ENCODE measurements at regions not wholly inside any gene's neighbourhood (a gene's known extent, or its start where the extent isn't known, plus 50 kb on each side); places are given as distances from the start of the nearest gene placed in this dataset.

DNA sequence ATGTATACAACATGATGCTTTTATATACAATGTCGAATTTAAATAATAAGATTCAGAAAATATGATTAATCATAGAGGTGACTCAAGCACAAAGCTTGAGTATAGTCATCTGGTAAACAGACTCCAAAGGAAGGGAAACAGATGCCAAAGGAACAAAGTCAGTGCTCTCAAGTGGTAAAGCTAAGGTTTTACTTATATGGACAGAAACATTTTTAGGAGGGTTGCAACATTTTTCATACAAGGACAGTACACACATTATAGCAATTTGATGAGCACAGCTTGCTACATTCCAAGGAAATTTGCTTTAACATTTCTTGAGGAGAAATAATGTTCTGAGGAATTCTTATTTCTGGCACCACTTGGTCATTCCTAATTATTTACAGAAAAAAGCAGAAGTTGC lies 333.4 kb upstream of the AADAT start:
- no peak for DNase-seq (ENCODE audit: low read depth)
- TF ChIP-seq, protein P1, sequence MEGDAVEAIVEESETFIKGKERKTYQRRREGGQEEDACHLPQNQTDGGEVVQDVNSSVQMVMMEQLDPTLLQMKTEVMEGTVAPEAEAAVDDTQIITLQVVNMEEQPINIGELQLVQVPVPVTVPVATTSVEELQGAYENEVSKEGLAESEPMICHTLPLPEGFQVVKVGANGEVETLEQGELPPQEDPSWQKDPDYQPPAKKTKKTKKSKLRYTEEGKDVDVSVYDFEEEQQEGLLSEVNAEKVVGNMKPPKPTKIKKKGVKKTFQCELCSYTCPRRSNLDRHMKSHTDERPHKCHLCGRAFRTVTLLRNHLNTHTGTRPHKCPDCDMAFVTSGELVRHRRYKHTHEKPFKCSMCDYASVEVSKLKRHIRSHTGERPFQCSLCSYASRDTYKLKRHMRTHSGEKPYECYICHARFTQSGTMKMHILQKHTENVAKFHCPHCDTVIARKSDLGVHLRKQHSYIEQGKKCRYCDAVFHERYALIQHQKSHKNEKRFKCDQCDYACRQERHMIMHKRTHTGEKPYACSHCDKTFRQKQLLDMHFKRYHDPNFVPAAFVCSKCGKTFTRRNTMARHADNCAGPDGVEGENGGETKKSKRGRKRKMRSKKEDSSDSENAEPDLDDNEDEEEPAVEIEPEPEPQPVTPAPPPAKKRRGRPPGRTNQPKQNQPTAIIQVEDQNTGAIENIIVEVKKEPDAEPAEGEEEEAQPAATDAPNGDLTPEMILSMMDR (conservative IDR thresholded peaks at IDR 0.05; ENCODE audit: low read depth, low read length) = no peak
- H3K4me3 ChIP-seq (ENCODE audit: low read length) = no peak overlapping the region

DNA sequence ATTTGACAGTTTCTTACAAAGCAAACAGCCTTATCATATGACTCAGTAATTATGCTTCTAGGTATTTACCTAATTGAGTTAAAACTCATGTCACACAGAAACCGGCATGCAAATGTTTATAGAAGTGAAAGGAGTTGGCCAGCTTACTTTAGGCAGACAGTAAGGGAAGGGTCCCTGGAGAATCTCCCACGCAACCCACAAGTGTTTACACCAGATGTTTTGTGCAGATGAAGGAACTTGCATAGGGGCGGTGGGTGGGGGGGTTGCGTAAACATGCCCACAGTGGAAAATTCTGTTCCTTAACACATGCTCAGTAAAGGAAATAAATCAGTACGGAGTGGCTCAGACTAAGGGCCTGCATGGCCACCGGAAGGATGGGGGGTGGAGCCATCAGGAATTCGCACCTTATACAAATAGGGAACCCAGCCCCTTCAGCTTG lies 330.5 kb upstream of the AADAT start:
- DNase-seq (ENCODE audit: low read depth) = no peak
- H3K4me3 ChIP-seq (ENCODE audit: low read length) = no peak overlapping the region
- TF ChIP-seq, protein P1 (conservative IDR thresholded peaks at IDR 0.05; ENCODE audit: low read depth, low read length) = no peak

DNA sequence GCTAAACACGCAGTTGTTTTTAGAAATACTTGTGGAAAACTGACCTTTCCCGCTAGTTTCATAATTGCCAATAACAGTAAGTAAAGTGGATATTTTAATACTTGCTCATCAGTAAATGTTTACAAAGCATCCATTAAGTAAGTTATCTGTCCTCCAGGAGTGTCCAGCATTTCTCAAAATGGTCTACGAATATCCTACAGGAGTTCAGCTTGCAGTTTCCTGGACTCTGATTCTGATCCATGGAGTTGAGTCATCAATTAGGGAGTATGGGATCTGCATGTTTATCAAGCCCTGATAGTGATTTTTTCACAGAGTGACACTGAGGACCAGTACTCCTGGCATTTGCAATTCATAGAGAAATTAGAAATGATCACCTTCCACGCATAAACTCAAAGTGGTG lies 325.2 kb upstream of the AADAT start:
- TF ChIP-seq, protein P1 (conservative IDR thresholded peaks at IDR 0.05; ENCODE audit: low read depth, low read length) = no peak
- no peak for DNase-seq (ENCODE audit: low read depth)
- no peak overlapping the region for H3K4me3 ChIP-seq (ENCODE audit: low read length)

DNA sequence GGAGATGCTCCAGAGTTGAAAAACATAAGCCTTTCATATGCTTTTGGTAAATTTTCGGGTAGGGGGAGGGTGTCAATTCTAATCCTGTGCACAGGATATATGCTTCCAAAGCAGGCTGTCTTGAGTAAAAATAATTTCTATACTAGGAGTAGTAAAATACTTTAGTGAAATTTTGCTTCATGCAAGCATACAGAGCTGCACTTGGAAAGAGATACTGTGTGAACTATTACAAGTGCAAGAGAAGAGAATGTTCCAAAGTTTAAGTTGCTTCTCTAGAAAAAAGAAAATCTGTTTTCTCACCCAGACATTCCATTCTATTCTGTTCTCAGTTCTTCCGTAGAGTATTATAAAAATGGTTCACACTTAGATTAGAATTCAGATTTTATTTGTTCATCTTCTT lies 324.6 kb upstream of the AADAT start:
- no peak for DNase-seq (ENCODE audit: low read depth)
- TF ChIP-seq, protein P1 (conservative IDR thresholded peaks at IDR 0.05; ENCODE audit: low read depth, low read length) = no peak
- H3K4me3 ChIP-seq (ENCODE audit: low read length) = no peak overlapping the region

DNA sequence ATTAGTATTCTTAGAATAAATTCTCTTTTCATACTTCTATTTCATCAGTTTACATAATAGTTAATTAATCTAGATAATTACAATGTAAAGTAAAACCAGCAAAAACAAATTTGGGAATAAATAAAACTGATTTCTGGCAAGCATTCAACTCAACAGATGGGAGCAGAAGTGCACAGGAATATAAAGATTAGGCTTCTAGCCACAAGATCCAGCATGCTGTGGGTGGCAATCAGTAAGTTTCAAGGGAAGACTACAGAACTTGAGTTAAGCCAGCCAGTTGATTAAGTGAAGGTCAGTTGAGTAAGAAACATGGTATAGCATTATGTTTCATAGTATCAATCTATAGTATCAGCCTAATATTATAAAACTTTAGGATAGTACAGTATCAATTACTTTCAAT lies 324.2 kb upstream of the AADAT start:
- TF ChIP-seq, protein P1 (conservative IDR thresholded peaks at IDR 0.05; ENCODE audit: low read depth, low read length) = no peak
- no peak for DNase-seq (ENCODE audit: low read depth)
- no peak overlapping the region for H3K4me3 ChIP-seq (ENCODE audit: low read length)

DNA sequence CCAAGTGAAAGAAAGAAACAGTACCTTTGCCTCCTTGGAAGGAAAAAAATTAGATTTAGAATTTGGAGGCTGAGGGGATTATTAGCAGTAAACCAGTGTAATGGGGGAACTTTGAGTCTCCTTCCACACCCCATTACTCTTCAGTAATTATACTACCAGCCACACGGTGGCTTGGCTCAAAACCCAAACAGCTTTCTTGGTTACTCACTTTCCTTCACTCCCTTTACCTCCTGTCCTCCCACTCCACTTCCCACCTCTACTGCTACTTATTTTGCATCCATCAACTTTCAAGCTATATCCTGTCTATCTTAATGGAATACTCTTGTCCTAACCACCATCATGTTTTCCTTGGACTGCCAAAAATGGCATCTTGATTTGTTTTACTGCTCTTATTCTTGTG lies 310.6 kb upstream of the AADAT start:
- no peak overlapping the region for H3K4me3 ChIP-seq (ENCODE audit: low read length)
- TF ChIP-seq, protein P1 (conservative IDR thresholded peaks at IDR 0.05; ENCODE audit: low read depth, low read length) = no peak
- DNase-seq (ENCODE audit: low read depth) = no peak

DNA sequence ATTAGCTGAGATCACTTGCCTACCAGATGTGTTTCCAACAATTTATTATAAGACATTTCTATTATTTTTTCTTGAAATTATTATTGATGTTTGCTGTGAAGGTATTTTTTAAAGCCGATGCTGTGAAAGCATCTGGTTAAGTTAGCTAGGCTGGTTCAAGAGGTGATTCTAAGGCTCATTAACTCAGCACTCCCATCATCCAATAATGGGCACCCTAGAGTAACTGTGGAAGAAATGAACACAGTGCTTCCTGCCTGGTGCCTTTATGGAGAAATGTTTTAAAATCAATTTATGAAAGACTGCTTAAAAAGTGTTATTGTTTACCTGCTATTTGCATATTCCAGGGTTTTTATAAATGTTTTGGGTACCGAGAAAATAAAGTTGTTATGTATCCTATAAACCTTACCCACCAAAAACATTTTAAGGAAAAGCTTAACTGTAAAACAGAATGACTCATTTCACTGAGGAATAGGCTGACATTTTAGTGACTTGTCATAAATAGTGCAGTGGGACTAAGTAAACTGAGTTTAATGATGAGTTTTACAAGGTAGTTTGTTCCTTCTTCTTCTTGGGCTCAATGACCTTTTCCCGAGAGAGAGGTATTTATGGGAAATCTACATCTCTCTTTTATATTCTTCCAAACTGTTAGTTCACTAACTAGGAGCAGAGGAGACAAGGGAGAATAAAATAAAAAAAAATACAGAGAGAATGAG lies 310.0 kb upstream of the AADAT start:
- TF ChIP-seq, protein P1 (conservative IDR thresholded peaks at IDR 0.05; ENCODE audit: low read depth, low read length) = no peak
- no peak for DNase-seq (ENCODE audit: low read depth)
- no peak overlapping the region for H3K4me3 ChIP-seq (ENCODE audit: low read length)

Measured in retinal pigment epithelial cell (primary cell).